ENCODE measurements at regions not wholly inside any gene's neighbourhood (a gene's known extent, or its start where the extent isn't known, plus 50 kb on each side); places are given as distances from the start of the nearest gene placed in this dataset.

DNA sequence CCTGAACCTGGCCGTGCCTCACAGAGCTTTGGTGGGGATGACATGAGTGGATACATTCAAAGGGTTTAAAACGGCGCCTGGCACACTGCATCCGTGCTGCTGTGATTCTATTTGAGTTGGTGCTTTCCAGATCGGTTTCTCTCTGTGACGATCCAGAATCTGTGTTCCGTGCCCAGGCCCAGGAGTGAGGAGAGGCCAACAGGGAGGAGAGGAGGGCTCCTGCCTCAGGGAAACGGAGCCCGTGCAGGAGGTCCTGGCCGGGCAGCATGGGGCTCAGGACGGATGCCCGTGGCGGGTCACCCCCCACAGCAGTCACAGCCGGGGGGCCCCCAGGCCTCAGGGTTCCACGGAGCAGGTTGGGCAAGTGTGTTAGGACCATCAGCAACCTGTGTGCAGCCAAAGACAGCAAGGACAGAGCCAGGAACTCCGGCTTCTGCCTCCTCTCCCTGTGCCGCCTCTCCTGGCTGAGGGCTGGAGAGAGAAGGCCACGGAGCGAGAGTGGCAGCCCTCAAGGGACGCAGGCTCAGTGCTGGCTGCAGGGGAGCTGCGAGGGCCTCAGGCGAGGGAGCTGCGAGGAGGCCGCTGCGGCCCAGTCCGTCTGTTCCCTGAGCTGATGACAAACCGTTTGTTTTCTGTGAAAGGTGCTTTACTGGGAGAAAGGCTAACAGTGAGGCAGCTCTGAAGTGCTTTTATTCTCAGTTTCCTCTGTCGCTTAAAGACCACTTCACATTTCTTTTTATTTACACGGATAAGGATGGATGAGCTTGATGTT lies 99.3 kb downstream of the METRNL start:
- no peak for DNase-seq

DNA sequence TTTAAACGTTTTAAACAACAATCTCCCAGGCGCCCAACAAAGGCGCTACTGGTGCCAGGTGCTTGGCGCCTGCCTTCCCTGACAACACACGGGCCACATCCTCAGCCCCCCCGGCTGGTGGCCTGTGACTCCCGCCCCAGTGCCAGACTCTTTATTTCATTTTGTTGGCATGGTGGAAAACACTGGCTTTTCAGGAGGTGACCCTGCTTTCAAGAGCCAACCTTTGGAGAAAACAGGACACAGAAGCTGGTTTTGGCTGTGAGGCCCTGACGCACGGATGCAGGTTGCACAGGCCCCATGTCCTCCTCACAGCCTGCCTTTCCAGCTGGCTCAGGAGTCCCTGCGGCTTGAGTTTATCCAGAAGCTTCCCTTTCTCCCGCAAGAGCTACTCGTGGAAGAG lies 100.0 kb downstream of the METRNL start:
- no peak for DNase-seq

DNA sequence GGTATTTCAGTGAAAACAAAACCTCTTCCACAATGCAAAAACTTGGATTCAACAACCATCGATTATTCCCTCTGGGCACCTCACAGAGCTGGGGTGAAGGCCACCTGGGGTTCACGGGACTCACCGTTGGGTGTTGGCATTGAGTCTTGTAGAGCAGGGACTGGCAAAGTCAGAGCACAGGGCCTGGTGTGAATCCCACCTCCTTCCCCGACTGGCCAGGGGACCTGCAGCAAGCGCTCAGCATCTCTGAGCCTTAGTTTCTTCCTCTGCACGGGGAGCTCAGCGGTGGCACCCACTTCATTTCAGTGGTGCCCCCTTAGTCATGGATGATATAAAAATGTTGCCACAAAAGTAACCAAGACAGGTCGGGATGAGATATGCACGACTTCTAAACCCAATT lies 100.4 kb downstream of the METRNL start:
- DNase-seq, result no peak

DNA sequence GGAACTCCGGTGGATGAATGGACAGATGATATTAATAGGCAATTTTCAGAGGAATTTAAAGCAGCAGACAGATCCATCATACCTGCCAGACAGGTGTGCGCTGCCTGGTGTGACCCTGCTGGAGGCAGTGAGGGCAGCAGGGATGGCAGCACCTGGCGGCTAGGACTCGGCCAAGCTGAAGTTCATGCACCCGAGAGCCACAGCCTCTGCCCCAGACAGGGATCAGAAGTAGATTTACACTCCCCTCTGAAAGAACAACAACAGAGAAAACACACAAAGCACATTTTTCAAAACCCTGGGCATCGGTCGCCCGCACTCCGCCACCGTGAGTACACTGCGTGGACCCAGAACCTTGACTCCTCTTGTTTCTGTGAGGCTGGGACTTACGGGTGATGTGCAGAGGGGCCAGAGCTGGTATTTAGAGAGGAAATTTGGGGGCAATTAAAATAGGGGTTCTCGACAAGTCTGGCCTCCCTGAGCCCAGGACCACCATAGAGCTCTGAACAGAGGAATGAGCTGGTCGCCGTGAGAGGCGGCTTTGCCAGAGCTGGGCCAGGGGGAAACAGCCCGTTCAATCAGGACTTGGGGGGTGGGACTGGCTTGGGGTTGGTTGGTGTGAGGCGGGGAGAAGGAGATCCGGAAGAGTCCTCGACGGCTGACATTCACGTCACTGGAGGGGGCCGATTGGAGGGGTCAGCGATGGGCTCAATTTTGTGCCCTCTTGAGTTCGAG lies 101.0 kb downstream of the METRNL start:
- DNase-seq, result no peak

DNA sequence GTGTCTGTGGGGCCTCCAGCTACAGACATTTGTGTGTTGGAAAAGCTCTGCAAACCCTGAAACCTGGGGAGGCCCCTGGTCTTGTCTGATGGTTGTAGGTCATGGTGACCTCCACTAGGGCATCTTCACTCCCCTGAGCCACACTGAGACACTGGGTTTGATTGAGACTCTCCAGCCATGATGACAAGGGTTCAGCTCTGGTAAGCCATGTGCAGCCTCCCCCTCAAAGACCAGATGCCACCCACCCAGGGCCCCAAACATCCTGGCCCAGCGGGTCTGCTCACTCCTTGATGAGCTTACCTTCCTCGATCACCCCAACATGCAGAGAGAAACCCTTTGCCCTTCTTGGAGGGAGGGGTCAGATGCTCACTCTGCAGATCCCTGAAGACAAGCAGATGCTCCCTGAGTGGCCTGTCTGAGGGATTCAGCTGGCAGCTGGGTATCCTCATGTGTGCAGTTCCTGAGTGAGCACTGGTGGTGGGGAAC lies 101.6 kb downstream of the METRNL start:
- DNase-seq, result no peak

DNA sequence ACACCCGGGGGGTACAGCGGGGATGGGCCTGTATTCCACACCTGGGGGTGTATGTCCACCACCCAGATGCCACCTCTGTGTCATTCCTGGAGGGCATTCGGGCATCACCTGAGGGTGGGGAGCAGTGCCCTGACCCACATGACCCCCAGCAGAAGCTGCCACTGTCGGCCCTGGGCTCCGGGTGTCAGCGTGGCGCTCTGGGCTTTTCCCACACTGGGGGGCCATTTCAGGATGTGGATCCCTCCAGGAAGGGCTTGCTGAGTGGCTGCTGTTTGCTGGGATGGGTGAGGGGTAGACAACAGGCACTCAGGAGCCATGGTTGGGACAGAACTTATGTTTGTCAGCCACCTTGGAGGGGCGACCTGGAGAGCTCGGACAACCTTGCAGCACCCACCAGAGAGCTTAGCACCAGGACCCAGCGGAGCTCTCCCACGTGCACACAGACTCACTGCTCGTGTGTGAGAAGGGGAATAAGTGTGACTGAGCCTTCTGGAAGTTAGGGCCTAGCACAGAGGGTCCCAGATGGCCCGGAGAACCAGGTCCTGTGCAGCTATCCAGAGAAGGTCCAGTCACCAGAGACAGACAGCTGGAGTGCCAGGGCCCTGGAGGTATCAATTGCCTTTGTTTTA lies 102.7 kb downstream of the METRNL start:
- no peak for DNase-seq

DNA sequence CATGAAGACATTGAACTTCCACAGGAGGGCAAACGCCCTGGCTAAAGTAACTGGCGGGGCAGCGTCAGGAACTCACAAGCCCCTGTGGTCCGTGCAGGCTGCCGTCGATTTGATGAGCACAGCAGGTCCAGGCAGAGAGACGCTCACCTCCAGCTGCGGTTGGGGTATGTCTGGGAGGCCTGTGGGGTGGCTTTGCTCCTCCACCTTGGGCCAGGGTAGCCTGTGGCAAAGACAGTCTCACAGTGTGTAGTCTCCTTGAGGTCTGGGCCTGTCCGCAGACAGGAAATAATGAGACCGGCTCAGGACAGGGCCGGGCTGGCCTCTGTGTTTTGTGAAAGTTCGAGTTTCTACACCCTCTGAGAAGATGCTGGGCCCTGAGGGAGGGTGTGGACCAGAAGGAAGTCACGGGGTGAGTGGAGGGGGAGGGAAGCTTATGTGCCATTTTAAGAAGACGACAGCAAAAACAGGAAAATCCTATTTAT lies 103.3 kb downstream of the METRNL start:
- DNase-seq, result peak; percentile 51

DNA sequence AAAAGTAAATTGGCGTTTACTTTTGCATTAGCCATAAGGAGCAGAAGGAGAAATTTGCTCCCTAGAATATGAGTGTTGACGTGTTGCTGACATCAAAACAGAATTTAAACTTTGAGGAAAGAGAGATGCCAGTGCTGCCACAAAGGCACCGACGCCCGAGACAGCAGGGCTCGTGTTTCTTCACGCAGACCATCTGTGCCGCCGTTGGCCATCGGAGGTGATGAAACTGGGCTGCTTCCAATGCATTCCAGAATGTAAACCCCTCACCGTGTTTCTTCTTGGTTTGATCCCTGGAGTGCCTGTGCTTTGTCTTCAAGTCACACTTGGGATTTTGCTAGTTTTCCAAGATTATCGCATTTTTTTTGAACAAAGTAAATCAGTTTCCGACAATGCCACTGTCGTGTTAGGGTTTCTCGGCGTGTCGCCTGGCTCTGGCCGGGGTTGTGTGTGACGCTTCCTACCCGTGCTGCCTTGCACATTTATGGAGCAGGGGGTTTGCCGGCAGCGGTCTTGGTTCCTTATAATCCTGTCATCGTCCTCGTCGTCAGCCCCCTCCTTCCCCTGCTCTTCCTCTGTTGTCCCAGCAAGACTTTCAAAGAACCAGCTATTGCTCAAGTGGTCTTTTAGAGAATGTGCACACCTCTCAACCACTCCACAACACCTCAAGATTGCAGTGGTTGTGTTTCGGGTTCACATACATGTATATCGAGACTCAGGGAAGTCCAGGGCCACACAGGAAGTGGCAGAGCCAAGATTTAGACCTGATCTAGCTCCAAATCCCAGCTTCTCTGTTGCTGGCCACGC lies 103.9 kb downstream of the METRNL start:
- DNase-seq, result no peak

DNA sequence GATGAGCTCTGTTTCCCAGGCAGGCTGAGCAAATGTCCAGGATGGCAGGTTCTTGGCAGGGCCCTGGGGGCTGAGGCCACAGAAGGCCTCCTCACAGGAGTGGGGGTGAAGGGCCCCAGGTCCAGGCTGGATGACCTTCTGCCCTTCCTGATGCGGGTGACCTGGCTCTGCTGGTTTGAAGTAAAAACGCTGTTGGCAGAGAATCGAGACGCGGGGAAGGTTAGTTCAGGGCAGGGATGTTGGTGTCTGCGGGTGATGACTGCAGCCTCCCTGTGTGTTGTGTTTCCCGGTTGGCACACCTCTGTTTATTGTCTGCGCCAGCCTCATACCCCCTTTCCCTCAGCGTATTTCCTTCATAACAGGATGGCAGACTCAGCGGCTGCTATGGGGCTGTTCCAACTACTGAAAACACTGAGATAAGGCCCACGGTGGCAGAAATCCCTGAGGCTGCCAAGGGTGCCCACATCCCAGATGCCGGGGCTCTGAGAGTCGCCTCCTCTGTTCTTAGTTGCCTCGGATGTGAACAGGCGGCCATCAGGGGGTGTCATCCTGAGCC lies 104.6 kb downstream of the METRNL start:
- no peak for DNase-seq

DNA sequence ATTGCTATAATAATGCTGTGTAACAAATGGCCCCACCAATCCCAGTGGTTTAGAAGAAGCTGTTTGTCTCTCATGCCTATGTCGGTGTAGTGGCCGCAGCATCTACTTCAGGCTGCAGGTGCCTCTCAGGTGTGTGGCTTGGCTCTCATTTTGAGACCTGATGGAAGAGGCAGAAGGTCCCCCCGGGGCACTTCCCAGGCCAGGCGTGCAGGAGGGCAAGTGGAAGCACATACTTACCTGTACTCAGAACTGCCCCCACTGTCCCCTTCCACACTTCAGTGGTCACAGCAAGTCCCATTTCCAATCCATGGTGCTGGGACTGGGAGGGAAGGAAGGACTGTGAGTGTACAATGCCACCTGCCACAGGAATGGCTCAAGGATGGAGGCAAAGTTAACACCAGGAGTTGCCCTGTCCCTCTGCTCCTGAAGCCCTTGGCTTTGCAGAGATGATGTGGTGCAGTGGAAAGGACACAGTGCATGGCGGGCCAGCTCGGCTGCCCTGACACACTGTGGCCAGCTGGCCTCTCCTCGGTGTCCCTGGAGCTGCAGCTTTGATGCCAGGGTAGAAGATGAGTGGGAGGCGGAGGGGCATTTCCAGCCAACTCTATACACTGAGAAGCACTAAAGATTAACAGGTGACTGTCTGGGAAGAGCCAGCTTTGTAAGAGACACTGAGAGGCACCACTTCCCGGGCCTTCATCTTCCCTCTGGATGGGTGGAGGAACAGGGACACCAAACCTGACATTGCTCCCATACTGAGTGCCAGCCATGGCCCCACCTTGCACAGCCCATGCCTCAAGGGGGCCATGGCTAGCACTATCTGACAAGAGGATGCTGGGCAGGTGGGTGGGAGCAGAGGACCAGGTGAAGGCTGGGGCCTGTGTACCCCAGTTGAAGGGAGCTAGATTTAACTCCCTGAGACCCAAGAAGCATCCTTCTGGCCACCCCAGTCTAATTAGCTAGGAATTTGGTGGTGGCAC lies 105.9 kb downstream of the METRNL start:
- no peak for DNase-seq

DNA sequence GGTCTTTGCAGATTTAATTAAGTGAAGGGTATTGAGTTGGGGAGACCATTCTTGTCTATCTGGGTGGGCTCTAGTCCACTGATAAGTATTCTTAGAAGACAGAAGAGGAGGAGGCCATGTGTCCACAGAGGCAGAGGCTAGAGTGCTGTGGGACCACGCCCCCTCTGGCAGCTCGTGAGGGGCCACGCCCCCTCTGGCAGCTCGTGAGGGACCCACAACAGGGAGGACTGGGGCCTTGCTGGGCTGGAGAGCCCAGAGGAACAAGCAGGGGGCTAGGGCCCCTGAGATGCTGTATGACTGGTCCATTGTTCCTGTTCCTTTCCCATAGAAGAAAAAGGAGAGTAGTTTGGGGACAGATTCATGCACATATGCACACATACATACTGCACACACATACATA lies 106.8 kb downstream of the METRNL start:
- DNase-seq, result no peak

DNA sequence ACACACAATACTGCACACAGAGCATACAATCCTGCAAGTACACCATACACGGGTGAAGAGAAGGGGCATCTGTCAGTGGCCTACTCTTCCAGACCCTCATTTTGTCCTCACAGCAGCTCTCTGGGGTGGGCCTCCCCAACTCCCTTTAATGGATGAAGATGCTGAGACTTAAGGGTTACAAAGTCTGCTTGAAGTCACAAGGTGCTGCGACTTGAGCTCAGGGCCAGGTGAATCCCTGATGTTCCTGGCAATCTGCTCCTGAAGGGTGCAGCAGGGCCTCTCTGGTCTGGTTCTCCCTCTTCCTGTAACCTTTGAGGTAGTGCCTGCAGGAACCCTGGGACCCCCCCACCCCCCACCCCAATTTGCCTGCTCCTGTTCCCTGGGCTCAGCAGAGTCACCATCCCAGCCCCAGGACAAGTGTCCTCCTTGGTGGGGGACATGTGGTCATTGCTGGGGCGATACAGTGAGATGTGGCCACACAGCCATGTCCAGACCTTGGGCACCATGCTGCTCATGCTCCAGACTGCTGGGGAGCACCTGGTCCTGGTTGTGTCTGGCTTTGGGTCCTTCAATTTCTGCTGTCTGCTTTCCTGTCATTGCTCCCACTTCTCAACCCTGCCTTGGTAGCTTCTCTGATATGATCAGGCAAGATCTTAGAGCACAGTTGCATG lies 107.5 kb downstream of the METRNL start:
- no peak for DNase-seq

DNA sequence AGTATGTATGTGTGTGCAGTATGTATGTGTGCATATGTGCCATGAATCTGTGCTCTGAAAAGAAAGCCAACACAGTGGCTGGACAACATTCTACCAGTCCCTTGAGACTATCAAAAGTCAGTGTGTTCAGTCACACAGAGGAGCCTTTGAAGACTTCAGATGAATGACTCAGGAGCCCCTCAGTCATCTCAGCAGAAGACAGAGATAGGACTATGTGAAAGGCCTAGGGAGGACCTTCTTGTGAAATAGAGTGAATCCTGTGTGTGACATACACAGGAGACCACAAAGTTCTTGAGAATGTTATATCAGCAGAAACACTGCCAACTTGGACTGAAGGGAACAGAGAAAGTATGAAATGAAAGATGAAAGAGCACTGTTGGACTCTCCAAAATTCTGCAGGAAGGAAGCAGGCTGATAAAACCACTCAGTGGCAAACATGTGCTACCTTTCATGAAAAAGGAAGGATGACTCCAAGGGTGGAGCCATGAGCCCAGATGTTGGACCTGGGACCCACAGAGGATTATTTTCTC lies 108.4 kb downstream of the METRNL start:
- DNase-seq, result no peak

DNA sequence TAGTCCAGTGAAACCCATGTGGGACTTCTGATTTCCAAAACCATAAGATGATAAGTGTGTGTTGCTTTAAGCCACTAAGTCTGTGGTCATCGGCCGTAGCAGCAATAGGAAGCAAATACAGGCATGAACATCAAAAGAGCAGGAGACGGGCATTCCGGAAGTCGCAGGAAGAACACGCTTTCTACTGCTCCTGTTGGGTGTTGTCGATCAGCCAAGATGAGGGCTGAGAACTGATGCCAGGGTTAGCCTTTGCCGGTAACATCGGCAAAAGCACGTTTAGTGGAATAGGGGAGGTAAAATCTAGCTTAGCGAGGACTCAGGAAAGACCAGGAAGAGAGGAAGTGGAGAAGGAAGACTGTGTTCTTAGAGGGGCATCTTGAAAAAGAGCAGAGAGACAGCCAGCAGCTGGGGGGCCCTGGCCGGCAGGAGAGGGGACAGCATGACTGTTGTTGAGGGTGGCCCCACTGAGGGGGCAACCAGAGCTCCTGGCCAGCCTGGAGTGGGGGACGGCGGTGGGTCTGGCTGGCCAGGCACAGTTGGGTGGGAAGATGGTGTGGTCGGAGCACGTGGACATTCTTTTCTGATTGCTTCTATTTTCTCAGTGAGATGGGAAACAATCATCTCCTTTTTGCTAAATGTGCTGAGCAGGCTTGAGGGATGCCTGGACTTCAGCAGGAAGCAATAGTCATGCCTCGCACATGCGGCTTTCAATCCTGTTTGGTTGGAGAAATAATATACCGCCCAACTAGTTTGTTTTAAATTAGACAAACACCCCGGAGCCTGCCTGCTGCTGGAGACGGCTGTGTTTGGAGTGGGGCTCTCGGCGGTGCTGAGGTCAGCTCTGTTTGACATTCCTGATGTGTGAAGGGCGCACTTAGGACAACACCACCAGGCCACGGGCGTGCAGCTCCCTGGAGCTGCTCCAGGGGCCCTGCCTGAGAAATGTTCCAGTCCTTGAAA lies 109.9 kb downstream of the METRNL start:
- no peak for DNase-seq

DNA sequence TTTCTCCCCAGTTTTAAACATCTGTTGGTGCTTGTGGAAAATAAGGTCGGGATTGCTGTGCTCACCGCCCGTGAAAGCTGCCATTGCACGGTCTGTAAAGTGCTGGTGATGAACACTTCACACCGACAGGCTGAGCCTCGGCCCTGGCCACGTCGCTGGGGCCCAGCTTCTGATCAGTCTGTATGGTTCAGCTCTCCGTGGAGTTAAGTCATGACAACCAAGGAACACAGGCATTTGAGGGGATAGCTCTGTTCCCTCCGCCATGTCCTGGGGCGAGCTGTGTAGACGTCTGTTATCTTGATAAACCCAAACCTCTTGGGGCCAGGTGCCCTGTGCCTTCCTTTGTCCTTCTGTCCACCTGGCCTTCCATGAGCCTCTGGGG lies 110.6 kb downstream of the METRNL start:
- DNase-seq, result no peak

DNA sequence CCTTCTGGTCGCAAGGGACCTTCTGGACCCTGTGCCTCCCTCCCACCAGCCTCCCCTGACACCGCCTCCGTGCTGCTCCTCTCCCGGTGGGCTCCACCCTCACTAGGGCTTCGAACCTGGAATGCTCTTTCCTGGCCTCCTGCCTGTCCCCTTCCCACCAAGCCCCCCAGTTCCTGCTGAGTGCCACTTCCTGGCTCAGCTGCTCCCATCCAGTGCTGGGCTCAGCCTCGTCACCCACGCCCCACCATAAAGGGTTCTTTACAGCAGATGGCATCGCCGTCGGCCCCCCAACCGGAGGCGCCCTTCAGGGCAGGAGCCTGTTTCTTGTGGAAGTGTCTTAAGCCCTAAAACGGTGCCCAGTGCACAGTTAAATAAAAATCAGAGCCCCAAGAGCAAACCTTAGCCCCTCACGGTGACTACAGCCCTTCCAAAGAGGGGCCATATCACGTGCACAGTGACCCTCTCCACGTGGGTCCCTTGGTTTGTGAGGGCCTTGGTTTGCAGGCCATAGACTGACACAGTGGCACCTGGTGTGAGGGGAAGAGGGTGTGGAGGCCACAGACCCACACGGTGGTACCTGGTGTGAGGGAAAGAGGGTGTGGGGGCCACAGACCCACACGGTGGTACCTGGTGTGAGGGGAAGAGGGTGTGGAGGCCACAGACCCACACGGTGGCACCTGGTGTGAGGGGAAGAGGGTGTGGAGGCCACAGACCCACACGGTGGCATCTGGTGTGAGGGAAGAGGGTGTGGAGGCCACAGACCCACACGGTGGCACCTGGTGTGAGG lies 111.4 kb downstream of the METRNL start:
- no peak for DNase-seq

DNA sequence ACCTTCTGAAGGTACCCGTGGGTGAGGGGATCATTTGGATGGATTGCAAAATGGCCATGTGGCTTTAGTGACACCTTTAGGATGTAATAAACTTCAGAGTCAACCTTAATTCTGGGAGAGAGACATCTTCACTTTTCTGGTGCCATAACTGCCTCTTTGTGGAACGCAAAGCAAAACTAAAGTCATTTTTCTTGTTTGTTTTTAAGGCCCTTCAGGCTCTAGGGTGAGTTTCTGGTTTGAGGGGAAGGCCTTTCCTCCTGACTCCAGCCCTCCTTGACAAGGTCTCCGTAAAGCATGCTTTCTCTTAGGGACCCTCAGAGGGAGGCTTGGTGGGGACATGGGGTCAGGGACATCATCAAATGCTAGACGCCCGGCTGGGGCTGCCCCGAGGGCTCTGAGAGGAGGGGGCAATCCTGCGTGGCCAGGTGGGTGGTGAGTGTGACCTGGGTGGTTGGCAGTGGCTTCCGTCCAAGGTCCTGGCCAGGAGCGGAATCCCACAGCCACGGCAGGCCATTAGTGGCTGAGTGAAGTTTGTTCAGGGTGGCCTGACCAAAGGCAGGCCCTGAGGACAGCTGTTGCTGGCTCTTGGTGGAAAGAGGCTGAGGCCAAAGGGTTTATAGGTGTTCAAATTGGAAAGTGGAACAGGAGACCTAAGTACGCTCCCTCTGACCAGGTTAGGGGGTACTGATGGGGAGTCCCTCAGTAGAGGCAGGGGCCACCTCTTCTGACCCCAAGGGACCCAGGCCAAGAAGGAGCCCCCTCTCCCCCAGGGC lies 112.2 kb downstream of the METRNL start:
- DNase-seq, result no peak
